ENCODE measurements at regions not wholly inside any gene's neighbourhood (a gene's known extent, or its start where the extent isn't known, plus 50 kb on each side); places are given as distances from the start of the nearest gene placed in this dataset.

GRCh38 chr13:86655561-86655960 is 856.3 kb upstream of the SLITRK6 start:
- TF ChIP-seq CTCF (IDR thresholded peaks at IDR 0.05; ENCODE audit: low read length) (no peak), EZH2 (IDR thresholded peaks at IDR 0.05; ENCODE audit: borderline replicate concordance, low read length) (no peak)

Data from OCI-LY1 (cell line).